UCSD-AML1 (cell line): ENCODE measurements at regions not wholly inside any gene's neighbourhood (a gene's known extent, or its start where the extent isn't known, plus 50 kb on each side); places are given as distances from the start of the nearest gene placed in this dataset.

Experiments
- DNase-seq: peaks from one replicate; lab custom pipeline; 2025; ENCODE audit not compliant: unreplicated experiment; lab: John Stamatoyannopoulos, UW

GRCh38 chr7:41878309-41879295 is 175.7 kb upstream of the INHBA start:
- DNase-seq = no peak

- no peak for DNase-seq
Measured at GRCh38 chr7:41877118-41877517, 174.2 kb upstream of the INHBA start.

- no peak for DNase-seq
Measured at GRCh38 chr7:41875513-41875912, 172.6 kb upstream of the INHBA start.

- DNase-seq = no peak
Measured at GRCh38 chr7:41874201-41874785, 171.4 kb upstream of the INHBA start.

- DNase-seq = no peak
Measured at GRCh38 chr7:41873741-41874140, 170.9 kb upstream of the INHBA start.

- DNase-seq = no peak
Measured at GRCh38 chr7:41872966-41873365, 170.1 kb upstream of the INHBA start.

- DNase-seq = no peak
Measured at GRCh38 chr7:41870461-41871138, 167.7 kb upstream of the INHBA start.

GRCh38 chr7:41869997-41870396 is 167.1 kb upstream of the INHBA start:
- no peak for DNase-seq

GRCh38 chr7:41869596-41869995 is 166.7 kb upstream of the INHBA start:
- DNase-seq = no peak

- no peak for DNase-seq
Measured at GRCh38 chr7:41869091-41869490, 166.2 kb upstream of the INHBA start.

- no peak for DNase-seq
Measured at GRCh38 chr7:41867639-41868280, 164.9 kb upstream of the INHBA start.

- DNase-seq = no peak
Measured at GRCh38 chr7:41862261-41862660, 159.4 kb upstream of the INHBA start.

- peak; percentile 57 for DNase-seq
Measured at GRCh38 chr7:41861642-41862041, 158.8 kb upstream of the INHBA start.

- DNase-seq = no peak
Measured at GRCh38 chr7:41858201-41858600, 155.3 kb upstream of the INHBA start.

- DNase-seq = no peak
Measured at GRCh38 chr7:41855798-41856197, 152.9 kb upstream of the INHBA start.

- no peak for DNase-seq
Measured at GRCh38 chr7:41847606-41848005, 144.7 kb upstream of the INHBA start.

GRCh38 chr7:41847151-41847550 is 144.3 kb upstream of the INHBA start:
- no peak for DNase-seq

GRCh38 chr7:41842956-41843355 is 140.1 kb upstream of the INHBA start:
- no peak for DNase-seq

- DNase-seq = no peak
Measured at GRCh38 chr7:41837916-41838315, 135.0 kb upstream of the INHBA start.

- DNase-seq = no peak
Measured at GRCh38 chr7:41835976-41836530, 133.2 kb upstream of the INHBA start.
